OCI-LY7 (cell line): ENCODE measurements at regions not wholly inside any gene's neighbourhood (a gene's known extent, or its start where the extent isn't known, plus 50 kb on each side); places are given as distances from the start of the nearest gene placed in this dataset.

ENCODE experiments used
- BruUV-seq: library from RNA; stranded (reverse); fragments of 400-500 nt; replicated peaks from 2 replicates; lab custom pipeline; 2021; lab: Mats Ljungman, UMichigan
- CTCF ChIA-PET: fragments of 300-600 bp; sonication (Branson Sonifier 250); formaldehyde crosslinking; loops from one replicate; lab custom pipeline; 2022; ENCODE audit warnings: antibody characterized with exemption; ENCODE audit not compliant: unreplicated experiment; lab: Charles Lee
- POLR2A ChIA-PET: fragments of 300-600 bp; sonication (Branson Sonifier 250); formaldehyde crosslinking; loops from one replicate; lab custom pipeline; 2022; ENCODE audit warnings: antibody characterized with exemption; lab: Charles Lee
- DNase-seq: peaks from one replicate; pipeline ENCODE4 v3.0.0-alpha.2; 2015; ENCODE audit warnings: low spot score
- H2AFZ ChIP-seq: fragments of 200-600 bp; sonication (generic), shearing (Covaris generic); 2 replicates; pipeline ENCODE4 v1.6.1; 2014; ENCODE audit warnings: mild to moderate bottlenecking, antibody characterized with exemption, low read length, moderate library complexity
- H3K27ac ChIP-seq: fragments of 200-600 bp; sonication (generic); 2 replicates; pipeline ENCODE4 v1.5.1; 2014; ENCODE audit warnings: mixed run types, low read depth, mild to moderate bottlenecking, moderate library complexity, low read length, inconsistent platforms; ENCODE audit not compliant: poor library complexity, severe bottlenecking
- H3K36me3 ChIP-seq: fragments of 200-600 bp; sonication (generic); 2 replicates; pipeline ENCODE4 v1.6.1; 2014; ENCODE audit warnings: mild to moderate bottlenecking, antibody characterized with exemption, low read length, moderate library complexity, mixed read lengths; ENCODE audit not compliant: insufficient read depth
- H3K4me1 ChIP-seq: fragments of 200-600 bp; sonication (generic); 2 replicates; pipeline ENCODE4 v1.5.1; 2014; ENCODE audit warnings: mild to moderate bottlenecking, low read length; ENCODE audit not compliant: insufficient read depth, poor library complexity, severe bottlenecking
- H3K4me2 ChIP-seq: fragments of 200-600 bp; sonication (generic); 2 replicates; pipeline ENCODE4 v1.6.1; 2014; ENCODE audit warnings: mild to moderate bottlenecking, low read length
- H3K4me3 ChIP-seq: fragments of 200-600 bp; sonication (generic); 2 replicates; pipeline ENCODE4 v1.5.1; 2014; ENCODE audit warnings: mild to moderate bottlenecking, low read depth, low read length; ENCODE audit not compliant: poor library complexity, severe bottlenecking
- H3K79me2 ChIP-seq: fragments of 200-600 bp; sonication (generic); 2 replicates; pipeline ENCODE4 v1.6.1; 2016; ENCODE audit warnings: low read depth, mild to moderate bottlenecking, low read length, moderate library complexity, mixed read lengths; ENCODE audit not compliant: insufficient read depth
- H3K9me2 ChIP-seq: fragments of 200-600 bp; sonication (generic); 2 replicates; pipeline ENCODE4 v1.6.1; 2016; ENCODE audit warnings: mild to moderate bottlenecking, low read length, mixed read lengths; ENCODE audit not compliant: insufficient read depth
- H3K9me3 ChIP-seq: fragments of 200-600 bp; sonication (generic); 2 replicates; pipeline ENCODE4 v1.6.1; 2014; ENCODE audit warnings: mild to moderate bottlenecking, mixed run types, low read length, mixed read lengths
- H4K20me1 ChIP-seq: fragments of 200-600 bp; sonication (generic); 2 replicates; pipeline ENCODE4 v1.6.1; 2014; ENCODE audit warnings: mild to moderate bottlenecking, antibody characterized with exemption, low read length, moderate library complexity, mixed read lengths; ENCODE audit not compliant: insufficient read depth
- EZH2phosphoT487 ChIP-seq: fragments of 200-600 bp; sonication (generic); IDR thresholded peaks from 2 replicates; pipeline ENCODE4 v1.6.1; 2018; ENCODE audit warnings: low read depth, borderline replicate concordance, mild to moderate bottlenecking, mixed run types, antibody characterized with exemption, low read length, moderate library complexity, mixed read lengths
- intact Hi-C: fragments of 100-400 bp; cut with micrococcal nuclease; formaldehyde crosslinking; loops from one replicate; pipeline ENCODE4 v1.10.0; 2022; ENCODE audit not compliant: unreplicated experiment
- TF ChIP-seq, protein P1 (sequence below): fragments of 200-600 bp; sonication (generic); conservative IDR thresholded peaks from 2 replicates; pipeline ENCODE4 v1.5.1; 2014; ENCODE audit warnings: mild to moderate bottlenecking, antibody characterized with exemption, low read length, moderate library complexity, mixed read lengths

DNA sequence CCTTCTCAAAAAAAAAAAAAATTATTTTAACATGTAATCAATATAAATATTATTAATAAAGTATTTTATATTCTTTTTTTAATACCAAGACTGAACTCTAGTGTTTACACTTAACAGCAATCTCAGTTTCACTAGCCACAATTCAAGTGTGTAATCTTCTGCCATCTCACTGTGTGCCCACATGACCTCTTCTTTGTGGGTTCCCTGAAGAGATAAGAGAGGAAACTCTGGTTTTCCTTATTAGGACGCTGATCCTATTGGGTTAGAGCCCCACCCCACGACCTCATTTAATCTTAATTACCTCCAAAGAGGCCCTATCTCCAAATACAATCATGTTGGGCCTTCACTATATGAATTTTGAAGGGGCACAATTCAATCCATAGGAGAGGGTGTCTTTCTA is 177.6 kb downstream of the STK31 start:
- Histone ChIP-seq H3K4me1 (no peaks in the 10 kb centered on the region), H3K79me2 (no peaks in the 10 kb centered on the region), H3K4me3 (no peak overlapping the region), H3K36me3 (no peaks in the 10 kb centered on the region), H3K9me2 (no peaks in the 10 kb centered on the region), H4K20me1 (no peaks in the 10 kb centered on the region), H3K9me3 (no peaks in the 10 kb centered on the region), H3K4me2 (no peak overlapping the region), H2AFZ (no peak overlapping the region), H3K27ac (no peak overlapping the region)
- no TSS peak for BruUV-seq
- POLR2A ChIA-PET: no interaction called here
- DNase-seq: no peak
- CTCF ChIA-PET: no interaction called here
- TF ChIP-seq EZH2phosphoT487: no peak
- TF ChIP-seq, protein P1, sequence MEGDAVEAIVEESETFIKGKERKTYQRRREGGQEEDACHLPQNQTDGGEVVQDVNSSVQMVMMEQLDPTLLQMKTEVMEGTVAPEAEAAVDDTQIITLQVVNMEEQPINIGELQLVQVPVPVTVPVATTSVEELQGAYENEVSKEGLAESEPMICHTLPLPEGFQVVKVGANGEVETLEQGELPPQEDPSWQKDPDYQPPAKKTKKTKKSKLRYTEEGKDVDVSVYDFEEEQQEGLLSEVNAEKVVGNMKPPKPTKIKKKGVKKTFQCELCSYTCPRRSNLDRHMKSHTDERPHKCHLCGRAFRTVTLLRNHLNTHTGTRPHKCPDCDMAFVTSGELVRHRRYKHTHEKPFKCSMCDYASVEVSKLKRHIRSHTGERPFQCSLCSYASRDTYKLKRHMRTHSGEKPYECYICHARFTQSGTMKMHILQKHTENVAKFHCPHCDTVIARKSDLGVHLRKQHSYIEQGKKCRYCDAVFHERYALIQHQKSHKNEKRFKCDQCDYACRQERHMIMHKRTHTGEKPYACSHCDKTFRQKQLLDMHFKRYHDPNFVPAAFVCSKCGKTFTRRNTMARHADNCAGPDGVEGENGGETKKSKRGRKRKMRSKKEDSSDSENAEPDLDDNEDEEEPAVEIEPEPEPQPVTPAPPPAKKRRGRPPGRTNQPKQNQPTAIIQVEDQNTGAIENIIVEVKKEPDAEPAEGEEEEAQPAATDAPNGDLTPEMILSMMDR: no peak
- intact Hi-C loops: no loop called here

DNA sequence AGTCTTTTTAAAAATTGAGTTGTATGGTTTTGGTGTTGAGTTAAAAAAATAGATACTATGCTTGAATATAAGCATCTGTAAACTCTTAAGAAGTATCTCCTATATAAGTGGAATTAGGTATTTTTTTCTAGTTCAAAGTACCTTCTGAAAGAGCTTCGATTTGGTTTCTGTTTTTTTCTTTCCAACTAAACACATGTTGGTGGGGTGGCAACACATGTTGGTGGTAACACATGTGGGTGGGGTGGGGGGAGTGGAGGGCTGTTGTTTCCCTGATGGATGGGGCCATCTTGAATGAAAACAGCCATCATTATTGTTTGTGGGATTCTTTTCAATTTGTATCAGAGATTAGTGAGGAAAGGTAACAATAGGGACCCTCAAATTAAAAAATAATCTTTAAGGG is 178.9 kb downstream of the STK31 start:
- CTCF ChIA-PET: no interaction called here
- TF ChIP-seq, protein P1: no peak
- no peak for TF ChIP-seq EZH2phosphoT487
- H3K4me2 ChIP-seq: no peak overlapping the region

DNA sequence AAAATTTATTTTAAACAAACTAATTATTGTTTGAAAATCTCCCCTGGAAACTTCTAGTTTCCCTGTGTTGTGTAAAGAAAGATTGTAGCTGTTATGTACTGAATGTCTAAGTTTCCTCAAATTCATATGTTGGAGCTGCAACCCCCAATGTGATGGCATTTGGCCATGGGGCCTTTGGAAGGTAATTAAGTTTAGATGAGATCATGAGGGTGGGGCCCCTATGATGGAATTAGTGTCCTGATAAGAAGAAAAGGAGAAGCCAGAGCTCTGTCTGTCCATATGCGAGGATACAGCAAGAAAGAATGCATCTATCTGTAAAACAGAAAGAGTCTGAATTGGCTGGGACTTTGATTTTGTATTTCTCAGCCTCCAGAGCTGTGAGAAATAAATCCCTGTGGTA is 179.5 kb downstream of the STK31 start:
- no peak overlapping the region for H3K4me2 ChIP-seq
- BruUV-seq: no TSS peak
- no peaks in the 10 kb centered on the region for H3K36me3 ChIP-seq
- no peaks in the 10 kb centered on the region for H3K79me2 ChIP-seq
- no peak for DNase-seq
- H3K4me1 ChIP-seq: no peaks in the 10 kb centered on the region
- H3K4me3 ChIP-seq: no peak overlapping the region
- intact Hi-C loops: no loop called here
- no peaks in the 10 kb centered on the region for H3K9me3 ChIP-seq
- H3K9me2 ChIP-seq: no peaks in the 10 kb centered on the region
- ChIA-PET POLR2A (no interaction called here), CTCF (no interaction called here)
- no peak overlapping the region for H3K27ac ChIP-seq
- H4K20me1 ChIP-seq: no peaks in the 10 kb centered on the region
- no peak overlapping the region for H2AFZ ChIP-seq
- no peak for TF ChIP-seq EZH2phosphoT487
- TF ChIP-seq, protein P1: no peak

More for the DNA sequence above, 178.9 kb downstream of the STK31 start:
- Histone ChIP-seq H3K4me3 (no peak overlapping the region), H3K79me2 (no peaks in the 10 kb centered on the region), H3K4me1 (no peaks in the 10 kb centered on the region), H3K9me2 (no peaks in the 10 kb centered on the region), H3K9me3 (no peaks in the 10 kb centered on the region), H3K27ac (no peak overlapping the region), H4K20me1 (no peaks in the 10 kb centered on the region), H2AFZ (no peak overlapping the region), H3K36me3 (no peaks in the 10 kb centered on the region)
- POLR2A ChIA-PET: no interaction called here
- no peak for DNase-seq
- intact Hi-C loops: no loop called here
- no TSS peak for BruUV-seq
